Epithelial cell of proximal tubule (primary cell): ENCODE measurements at regions not wholly inside any gene's neighbourhood (a gene's known extent, or its start where the extent isn't known, plus 50 kb on each side); places are given as distances from the start of the nearest gene placed in this dataset.

Experiments
- DNase-seq: peaks from one replicate; pipeline ENCODE4 v3.0.0-alpha.2; 2011; ENCODE audit warnings: low read depth
- H3K4me3 ChIP-seq: 2 replicates; pipeline ENCODE4 v1.5.1; 2011; ENCODE audit warnings: low read depth, mild to moderate bottlenecking, low read length
- TF ChIP-seq, protein P1 (sequence below): conservative IDR thresholded peaks from 2 replicates; pipeline ENCODE4 v1.5.1; 2012; ENCODE audit warnings: low read depth, mild to moderate bottlenecking, low read length

DNA sequence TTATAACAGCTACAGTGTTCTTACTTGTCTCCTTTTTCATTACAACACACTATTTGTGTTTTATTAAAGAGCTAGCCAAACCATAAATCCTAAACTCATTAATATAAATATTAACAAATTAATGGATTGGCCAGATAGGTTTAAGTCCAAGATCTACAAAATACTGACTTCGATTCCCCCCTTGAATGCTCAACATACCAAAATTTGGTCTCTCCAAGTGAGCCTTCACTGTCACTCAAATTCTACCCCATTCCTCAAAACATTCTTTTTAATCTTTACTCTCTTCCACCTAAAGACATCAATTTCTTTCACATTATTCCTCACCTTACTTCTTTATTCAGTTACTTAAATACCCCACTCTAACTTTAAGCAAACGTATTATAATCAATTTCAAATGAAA, 281.5 kb downstream of the ICOS start:
- TF ChIP-seq, protein P1, sequence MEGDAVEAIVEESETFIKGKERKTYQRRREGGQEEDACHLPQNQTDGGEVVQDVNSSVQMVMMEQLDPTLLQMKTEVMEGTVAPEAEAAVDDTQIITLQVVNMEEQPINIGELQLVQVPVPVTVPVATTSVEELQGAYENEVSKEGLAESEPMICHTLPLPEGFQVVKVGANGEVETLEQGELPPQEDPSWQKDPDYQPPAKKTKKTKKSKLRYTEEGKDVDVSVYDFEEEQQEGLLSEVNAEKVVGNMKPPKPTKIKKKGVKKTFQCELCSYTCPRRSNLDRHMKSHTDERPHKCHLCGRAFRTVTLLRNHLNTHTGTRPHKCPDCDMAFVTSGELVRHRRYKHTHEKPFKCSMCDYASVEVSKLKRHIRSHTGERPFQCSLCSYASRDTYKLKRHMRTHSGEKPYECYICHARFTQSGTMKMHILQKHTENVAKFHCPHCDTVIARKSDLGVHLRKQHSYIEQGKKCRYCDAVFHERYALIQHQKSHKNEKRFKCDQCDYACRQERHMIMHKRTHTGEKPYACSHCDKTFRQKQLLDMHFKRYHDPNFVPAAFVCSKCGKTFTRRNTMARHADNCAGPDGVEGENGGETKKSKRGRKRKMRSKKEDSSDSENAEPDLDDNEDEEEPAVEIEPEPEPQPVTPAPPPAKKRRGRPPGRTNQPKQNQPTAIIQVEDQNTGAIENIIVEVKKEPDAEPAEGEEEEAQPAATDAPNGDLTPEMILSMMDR = no peak
- DNase-seq = no peak
- H3K4me3 ChIP-seq = no peak overlapping the region

DNA sequence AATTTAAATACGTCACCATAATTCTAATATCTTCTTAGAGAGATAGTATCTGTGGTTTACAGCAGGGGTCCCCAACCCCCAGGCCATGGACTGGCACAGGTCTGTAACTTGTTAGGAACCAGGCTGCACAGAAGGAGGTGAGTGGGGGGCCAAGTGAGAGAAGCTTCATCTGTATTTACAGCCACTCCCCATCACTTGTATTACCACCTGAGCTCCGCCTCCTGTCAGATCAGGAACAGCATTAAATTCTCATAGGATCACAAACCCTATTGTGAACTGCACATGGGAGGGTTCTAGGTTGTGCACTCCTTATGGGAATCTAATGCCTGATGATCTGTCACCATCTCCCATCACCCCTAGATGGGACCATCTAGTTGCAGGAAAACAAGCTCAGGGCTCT, 282.6 kb downstream of the ICOS start:
- DNase-seq = no peak
- H3K4me3 ChIP-seq = no peak overlapping the region
- TF ChIP-seq, protein P1 = no peak

DNA sequence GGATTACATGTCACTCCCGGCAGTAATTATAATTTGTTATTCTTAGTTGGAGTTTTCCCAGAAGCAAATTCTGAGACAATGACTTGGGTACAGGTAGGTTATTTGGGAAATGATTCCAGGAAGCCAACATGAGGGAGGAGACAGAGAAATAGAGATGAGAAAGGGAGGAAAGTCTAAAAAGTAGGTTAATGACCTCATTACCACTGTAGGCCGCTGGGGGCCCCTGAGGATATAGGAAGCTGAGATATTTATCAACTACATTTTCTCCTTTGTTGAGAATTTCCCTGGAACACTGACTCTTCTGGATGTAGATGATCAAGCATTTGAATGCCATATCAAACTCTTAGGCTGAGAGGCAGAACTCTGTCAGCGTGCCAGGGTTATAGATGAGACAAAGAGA, 284.3 kb downstream of the ICOS start:
- no peak for DNase-seq
- H3K4me3 ChIP-seq = no peak overlapping the region
- TF ChIP-seq, protein P1 = no peak

DNA sequence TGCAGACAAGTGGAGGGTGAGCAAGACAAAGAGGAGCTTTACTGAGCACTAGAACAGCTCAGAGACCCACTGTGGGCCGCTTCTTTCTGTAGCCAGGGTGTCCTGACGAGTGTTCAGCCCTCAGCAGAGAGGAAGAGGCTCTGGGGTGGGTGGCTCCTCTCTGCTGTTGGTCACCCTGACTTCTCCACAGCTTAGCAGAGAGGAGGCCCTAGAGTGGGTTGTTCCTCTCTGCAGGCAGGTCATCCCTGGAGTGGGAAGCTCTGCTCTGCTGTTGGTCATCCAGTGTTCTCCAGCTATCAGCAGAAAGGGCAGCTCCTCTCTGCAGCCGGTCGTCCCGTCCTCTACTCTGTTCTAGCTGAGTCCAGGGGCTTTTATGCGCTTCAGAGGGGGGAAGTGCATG, 286.5 kb downstream of the ICOS start:
- no peak for DNase-seq
- TF ChIP-seq, protein P1 = no peak
- no peak overlapping the region for H3K4me3 ChIP-seq

DNA sequence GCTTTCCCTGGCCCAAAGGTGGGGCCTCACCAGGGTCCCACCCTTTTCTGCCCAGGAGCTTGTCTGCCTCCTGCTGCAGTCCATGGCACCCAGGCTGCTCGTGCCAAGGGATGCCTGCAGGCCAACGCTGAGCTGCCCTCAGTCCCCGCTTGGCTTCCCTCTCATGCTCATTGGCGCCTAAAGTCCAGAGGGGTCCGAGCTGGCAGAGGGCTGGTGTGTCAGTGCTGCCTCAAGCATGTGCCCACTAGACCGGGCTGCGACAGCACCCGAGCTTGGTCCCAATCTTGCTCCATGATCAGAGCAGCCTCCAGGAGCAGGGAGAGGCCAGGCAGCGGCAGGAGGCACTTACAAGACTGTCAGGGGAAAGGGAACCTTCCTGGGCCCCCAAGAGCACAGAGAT, 287.0 kb downstream of the ICOS start:
- TF ChIP-seq, protein P1 = no peak

DNA sequence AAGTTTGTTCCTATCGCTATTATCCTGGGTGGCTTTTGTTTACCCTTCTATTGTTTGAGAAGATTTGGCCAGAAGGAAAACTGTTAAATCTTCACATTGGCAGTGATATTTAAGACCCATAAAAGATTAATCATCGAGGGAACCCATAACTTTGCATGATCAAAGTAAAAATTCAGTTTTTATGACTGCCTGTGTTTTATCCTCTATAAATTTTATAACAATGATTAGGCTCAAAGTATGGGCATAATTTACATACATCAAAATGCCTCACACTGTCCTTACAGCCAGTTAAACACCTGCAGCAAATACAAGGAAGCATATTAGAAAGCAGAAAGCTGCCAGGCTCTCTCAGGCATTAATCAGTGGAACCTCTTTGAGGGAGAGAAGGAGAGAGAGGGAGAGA, 289.1 kb downstream of the ICOS start:
- H3K4me3 ChIP-seq = no peak overlapping the region
- TF ChIP-seq, protein P1 = no peak
- DNase-seq = no peak

More for the DNA sequence above, 287.0 kb downstream of the ICOS start:
- DNase-seq = no peak
- H3K4me3 ChIP-seq = no peak overlapping the region

DNA sequence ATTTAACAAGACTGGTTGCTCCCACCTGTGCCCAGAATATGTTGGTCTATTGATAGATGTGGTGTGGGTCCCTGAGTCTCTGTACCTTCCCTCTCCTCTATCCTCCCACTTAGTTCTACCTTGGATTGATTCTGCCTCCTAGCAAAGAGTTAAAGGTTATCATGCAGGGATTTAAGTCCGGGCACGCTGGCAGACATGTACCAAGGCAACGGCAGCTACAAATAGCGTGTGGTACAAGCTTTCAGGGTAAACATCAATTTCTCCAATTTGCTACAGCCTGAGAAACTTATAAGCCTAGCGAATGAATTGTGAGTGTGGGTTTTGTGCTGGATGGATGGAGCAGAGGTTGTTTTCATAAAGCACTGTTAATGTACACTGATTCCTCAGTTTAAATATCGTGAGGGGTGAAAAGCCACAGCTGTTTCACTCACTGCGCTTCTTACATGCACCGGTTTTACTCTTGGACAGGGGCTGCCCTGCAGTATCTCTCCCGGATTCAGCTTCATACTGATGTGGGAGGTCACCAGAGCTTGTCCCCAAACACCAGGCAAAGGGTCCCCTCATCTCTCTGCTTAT, 289.8 kb downstream of the ICOS start:
- DNase-seq = no peak
- no peak overlapping the region for H3K4me3 ChIP-seq
- TF ChIP-seq, protein P1 = no peak
